Coronary artery (tissue), 2 donors: ENCODE measurements at regions not wholly inside any gene's neighbourhood (a gene's known extent, or its start where the extent isn't known, plus 50 kb on each side); places are given as distances from the start of the nearest gene placed in this dataset.

Experiments
- DNase-seq: peaks from one replicate; pipeline ENCODE4 v3.0.0-alpha.2; 2017; ENCODE audit warnings: low spot score
- H3K27ac ChIP-seq, 2 donors: fragments of 200-600 bp; sonication (generic); one replicate each; pipeline ENCODE4 v1.5.1; 2016 to 2019
- H3K4me3 ChIP-seq: fragments of 200-600 bp; sonication (generic); 2 replicates; pipeline ENCODE4 v1.5.1; 2016; ENCODE audit warnings: mild to moderate bottlenecking, moderate library complexity
- TF ChIP-seq, protein P1 (sequence below): fragments of 200-600 bp; sonication (generic); IDR thresholded peaks from one replicate; pipeline ENCODE4 v1.5.1; 2019; ENCODE audit warnings: antibody characterized with exemption

DNA sequence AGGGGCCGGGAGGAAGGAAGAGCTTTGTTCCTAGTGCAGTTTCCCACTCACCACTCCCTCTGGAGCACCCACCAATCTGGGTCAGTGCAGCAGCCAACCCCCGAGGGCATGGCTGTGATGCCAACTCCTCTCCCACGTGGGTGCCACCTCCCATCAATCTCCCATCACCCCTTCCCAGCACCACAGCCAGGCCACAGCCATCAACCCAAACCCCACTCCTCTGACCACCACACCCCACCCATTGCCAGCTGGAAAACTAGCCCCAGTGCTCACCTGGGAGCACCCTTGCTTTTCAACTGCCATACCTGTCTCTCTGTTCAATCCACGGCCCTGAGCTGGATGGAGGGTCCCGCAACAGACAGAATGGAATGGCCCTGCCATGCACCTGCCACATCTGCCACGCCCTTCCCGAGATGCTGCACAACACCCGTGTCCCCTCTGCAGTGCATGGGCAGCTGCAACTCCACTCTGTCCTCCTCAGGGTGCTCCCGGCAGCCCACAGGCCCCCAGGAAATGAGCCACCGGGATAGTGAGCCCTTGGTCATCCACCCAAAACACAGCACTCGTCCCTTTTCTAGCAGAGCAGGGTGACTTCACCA is 112.4 kb upstream of the ID2 start:
- no peak overlapping the region for H3K27ac ChIP-seq
- peak; percentile 49 for DNase-seq
- TF ChIP-seq, protein P1, sequence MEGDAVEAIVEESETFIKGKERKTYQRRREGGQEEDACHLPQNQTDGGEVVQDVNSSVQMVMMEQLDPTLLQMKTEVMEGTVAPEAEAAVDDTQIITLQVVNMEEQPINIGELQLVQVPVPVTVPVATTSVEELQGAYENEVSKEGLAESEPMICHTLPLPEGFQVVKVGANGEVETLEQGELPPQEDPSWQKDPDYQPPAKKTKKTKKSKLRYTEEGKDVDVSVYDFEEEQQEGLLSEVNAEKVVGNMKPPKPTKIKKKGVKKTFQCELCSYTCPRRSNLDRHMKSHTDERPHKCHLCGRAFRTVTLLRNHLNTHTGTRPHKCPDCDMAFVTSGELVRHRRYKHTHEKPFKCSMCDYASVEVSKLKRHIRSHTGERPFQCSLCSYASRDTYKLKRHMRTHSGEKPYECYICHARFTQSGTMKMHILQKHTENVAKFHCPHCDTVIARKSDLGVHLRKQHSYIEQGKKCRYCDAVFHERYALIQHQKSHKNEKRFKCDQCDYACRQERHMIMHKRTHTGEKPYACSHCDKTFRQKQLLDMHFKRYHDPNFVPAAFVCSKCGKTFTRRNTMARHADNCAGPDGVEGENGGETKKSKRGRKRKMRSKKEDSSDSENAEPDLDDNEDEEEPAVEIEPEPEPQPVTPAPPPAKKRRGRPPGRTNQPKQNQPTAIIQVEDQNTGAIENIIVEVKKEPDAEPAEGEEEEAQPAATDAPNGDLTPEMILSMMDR: no peak
- no peak overlapping the region for H3K4me3 ChIP-seq

- peak; percentile 56 for DNase-seq
- TF ChIP-seq, protein P1: no peak
- Histone ChIP-seq H3K4me3 (no peak overlapping the region), H3K27ac (no peak overlapping the region)
Measured at GRCh38 chr2:8570637-8571036, 111.2 kb upstream of the ID2 start.

DNA sequence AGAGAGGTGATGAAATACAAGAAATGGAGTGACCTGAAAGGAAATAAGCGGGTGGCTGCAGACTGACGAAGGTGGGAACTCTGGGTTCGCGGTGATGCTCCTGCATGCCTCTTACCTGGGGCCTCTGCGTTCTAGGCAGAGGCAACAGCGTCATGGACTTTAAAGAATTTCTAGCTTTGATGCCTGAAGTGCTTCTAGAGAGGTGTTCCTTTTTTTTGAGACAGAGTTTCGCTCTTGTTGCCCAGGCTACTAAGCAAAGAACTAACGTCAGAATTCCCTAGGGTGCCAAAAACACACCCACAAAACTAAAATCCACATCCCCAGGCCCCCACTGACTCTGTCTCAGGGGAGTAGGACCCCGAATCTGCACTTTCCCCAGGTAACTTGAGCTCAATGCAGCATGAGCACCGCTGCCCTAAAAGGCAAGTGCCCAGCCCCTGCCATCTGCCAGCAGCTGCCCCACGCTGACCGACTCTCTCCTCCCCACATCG is 110.5 kb upstream of the ID2 start:
- H3K4me3 ChIP-seq: no peak overlapping the region
- TF ChIP-seq, protein P1: no peak
- H3K27ac ChIP-seq: no peak overlapping the region
- no peak for DNase-seq

DNA sequence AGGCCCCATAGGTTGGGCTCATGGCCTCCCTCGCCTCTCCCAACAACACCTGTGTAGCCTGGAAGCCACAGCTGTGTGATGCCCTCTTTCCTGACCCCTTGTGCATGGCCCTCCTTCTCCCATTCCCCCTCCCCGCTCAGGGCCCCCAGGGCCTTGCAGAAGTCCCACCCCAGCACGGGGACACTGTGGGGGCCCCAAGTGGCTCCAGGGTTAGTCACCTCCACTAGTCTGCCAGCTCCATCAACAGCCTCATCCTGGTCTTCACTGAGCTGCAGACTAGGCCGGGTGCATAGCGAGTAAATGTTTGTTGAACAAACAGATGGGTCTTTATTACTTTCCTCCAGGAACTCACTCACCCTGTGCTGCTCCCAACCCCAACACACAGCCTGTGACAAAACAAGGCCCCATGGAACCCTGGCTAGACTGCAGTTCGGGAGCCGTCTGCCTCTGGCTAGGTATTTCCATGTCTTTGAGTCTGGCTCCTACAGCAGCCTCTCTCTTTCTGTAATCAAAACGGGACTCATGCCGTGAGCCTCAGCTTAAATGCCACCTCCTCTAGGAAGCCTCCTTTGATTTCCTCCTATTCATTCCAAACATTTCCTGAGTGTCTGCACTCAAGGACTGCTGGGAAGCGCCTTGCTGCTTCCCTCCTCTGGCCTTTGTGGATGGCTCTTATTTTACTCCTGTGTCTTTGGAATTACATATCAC is 109.9 kb upstream of the ID2 start:
- no peak overlapping the region for H3K27ac ChIP-seq
- TF ChIP-seq, protein P1: no peak
- H3K4me3 ChIP-seq: no peak overlapping the region
- DNase-seq: peak; percentile 47

GRCh38 chr2:8572712-8573233 is 109.1 kb upstream of the ID2 start:
- H3K4me3 ChIP-seq: no peak overlapping the region
- TF ChIP-seq, protein P1: no peak
- peak; percentile 52 for DNase-seq
- no peak overlapping the region for H3K27ac ChIP-seq

DNA sequence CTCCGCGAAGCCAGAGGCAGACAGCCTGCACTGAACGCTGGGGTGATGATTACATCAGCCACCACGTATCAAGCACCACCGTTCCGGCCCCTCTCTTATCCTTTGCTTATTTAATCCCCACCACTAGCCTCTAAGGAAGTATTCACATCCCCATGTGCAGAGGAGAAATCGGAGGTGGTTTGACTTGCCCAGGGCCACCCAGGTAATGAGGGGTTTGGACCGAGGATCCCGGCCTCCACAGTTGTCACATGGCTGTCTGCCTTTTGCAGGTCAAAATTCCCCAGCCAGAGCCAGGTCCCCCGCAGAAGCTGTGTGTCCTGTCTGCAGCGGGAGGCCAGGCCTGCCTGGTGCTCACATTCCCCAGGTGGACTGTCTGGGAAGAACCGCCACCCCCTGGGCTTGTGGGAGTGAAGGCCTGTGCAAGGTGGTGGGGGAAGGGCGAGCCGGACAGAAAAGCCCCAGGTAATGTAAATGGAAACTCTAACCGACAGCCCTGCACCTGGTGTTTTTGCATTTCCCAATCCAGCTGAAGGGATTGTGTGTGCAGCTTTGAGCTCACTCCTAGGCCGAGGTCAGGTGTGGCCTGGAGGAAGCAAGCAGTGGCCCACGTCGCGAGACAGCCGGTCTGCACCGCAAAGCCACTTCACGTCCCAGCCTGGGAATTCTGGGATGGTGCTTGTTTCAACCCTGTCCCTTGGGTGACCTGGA is 108.5 kb upstream of the ID2 start:
- peak; percentile 70 for DNase-seq
- Histone ChIP-seq H3K4me3 (no peak overlapping the region), H3K27ac (no peak overlapping the region)
- TF ChIP-seq, protein P1: no peak
